ENCODE measurements at regions not wholly inside any gene's neighbourhood (a gene's known extent, or its start where the extent isn't known, plus 50 kb on each side); places are given as distances from the start of the nearest gene placed in this dataset.

DNA sequence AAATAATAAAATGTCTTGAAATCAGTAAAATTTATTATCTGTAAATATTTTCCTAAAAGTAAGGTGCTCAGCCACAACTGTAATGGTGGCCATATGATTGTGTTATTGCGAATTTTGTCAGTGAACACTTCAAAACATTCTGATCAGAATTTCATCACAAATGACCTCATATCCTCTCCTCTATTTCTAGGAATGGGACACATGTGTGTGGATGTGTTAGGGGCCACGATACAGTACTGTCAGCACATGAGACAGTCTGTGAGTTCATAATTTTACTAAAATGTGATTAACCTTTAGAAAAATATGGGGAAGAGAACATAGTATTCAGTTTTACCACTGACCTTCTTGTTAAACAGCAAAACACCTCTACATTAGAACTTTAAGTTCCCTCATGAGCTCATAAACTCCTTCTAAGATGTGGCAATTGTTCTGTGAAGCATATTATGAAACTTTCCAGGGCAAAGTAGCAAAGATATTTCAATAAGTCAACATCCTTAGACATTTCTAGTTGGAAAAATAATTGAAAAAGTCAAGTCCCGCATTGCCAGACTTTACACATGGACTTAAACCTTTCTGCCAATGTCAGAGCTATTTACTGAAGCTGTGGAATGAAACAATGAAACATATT, 158.2 kb upstream of the ABI3BP start:
- TF ChIP-seq CTCF (IDR thresholded peaks at IDR 0.05; ENCODE audit: low read depth, low read length) (no peak), EZH2phosphoT487 (IDR thresholded peaks at IDR 0.05; ENCODE audit: low read depth) (no peak)

All from OCI-LY3 (cell line).